OCI-LY3 (cell line): ENCODE measurements at regions not wholly inside any gene's neighbourhood (a gene's known extent, or its start where the extent isn't known, plus 50 kb on each side); places are given as distances from the start of the nearest gene placed in this dataset.

Experiments used
- EZH2phosphoT487 ChIP-seq: fragments of 200-600 bp; shearing (Covaris generic); IDR thresholded peaks from 2 replicates; pipeline ENCODE4 v1.6.1; 2018; ENCODE audit warnings: antibody characterized with exemption, mixed run types, low read depth
- TF ChIP-seq, protein P1 (sequence below): fragments of 200-600, 300-600 bp; sonication (generic); IDR thresholded peaks from 2 replicates; pipeline ENCODE4 v1.5.1; 2014; ENCODE audit warnings: antibody characterized with exemption, low read length, low read depth

DNA sequence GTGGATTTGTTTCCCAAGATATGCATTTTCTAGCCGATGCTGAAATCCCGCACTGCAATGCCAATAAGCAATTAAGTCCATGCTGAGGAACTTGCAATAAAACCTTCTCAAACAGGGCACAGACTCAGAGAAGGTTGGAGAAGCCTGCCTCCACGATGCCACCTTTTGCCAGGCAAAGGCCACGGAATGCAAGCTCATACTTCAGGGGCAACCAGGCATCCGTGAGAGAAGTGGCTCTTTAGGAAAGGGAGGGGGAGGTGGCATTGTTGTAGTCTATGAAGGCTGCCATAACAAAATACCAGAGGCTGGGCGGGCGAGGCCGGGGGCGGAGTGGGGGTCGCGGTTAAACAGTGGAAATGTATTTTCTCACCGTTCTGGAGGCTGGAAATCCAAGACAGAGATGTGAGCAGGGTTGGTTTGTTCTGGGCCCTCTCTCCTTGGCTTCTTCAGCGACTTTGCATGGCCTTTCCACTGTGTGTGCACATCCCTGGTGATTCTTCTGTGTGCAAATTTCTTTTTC lies 689.5 kb downstream of the VRK1 start:
- TF ChIP-seq, protein P1, sequence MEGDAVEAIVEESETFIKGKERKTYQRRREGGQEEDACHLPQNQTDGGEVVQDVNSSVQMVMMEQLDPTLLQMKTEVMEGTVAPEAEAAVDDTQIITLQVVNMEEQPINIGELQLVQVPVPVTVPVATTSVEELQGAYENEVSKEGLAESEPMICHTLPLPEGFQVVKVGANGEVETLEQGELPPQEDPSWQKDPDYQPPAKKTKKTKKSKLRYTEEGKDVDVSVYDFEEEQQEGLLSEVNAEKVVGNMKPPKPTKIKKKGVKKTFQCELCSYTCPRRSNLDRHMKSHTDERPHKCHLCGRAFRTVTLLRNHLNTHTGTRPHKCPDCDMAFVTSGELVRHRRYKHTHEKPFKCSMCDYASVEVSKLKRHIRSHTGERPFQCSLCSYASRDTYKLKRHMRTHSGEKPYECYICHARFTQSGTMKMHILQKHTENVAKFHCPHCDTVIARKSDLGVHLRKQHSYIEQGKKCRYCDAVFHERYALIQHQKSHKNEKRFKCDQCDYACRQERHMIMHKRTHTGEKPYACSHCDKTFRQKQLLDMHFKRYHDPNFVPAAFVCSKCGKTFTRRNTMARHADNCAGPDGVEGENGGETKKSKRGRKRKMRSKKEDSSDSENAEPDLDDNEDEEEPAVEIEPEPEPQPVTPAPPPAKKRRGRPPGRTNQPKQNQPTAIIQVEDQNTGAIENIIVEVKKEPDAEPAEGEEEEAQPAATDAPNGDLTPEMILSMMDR, result no peak
- no peak for TF ChIP-seq EZH2phosphoT487
